CD14-positive monocyte (primary cell): ENCODE measurements at regions not wholly inside any gene's neighbourhood (a gene's known extent, or its start where the extent isn't known, plus 50 kb on each side); places are given as distances from the start of the nearest gene placed in this dataset.

Source experiments
- DNase-seq, 3 donors: peaks; one replicate each; pipeline ENCODE4 v3.0.0-alpha.2; 2011 to 2022
- H2AFZ ChIP-seq: 2 replicates; pipeline ENCODE4 v1.6.0; 2012; ENCODE audit warnings: mild to moderate bottlenecking, low read depth, low read length, inconsistent platforms; ENCODE audit not compliant: insufficient read depth, poor library complexity, severe bottlenecking
- H3K27ac ChIP-seq, 2 donors: 1 replicate in 1 of 2; 2 replicates in 1 of 2; pipeline ENCODE4 v1.5.1; 2012 to 2013; ENCODE audit warnings: low read length in 2 of 2, control low read depth in 1 of 2, inconsistent platforms in 1 of 2, low read depth in 1 of 2, mild to moderate bottlenecking in 1 of 2
- H3K27me3 ChIP-seq, 2 donors: one replicate each; pipeline versions ENCODE4 v1.6.0 to v1.6.1; 2011 to 2013; ENCODE audit warnings: low read length in 2 of 2; ENCODE audit not compliant: control insufficient read depth in 2 of 2, insufficient read depth in 2 of 2
- H3K36me3 ChIP-seq, 2 donors: replicated peaks in 1 of 2; 1 replicate in 1 of 2; 2 replicates in 1 of 2; pipeline versions ENCODE4 v1.5.1 to v1.6.1; 2012 to 2013; ENCODE audit warnings: low read length in 2 of 2, control low read depth in 1 of 2, inconsistent platforms in 1 of 2, mild to moderate bottlenecking in 1 of 2; ENCODE audit not compliant: insufficient read depth in 2 of 2, control insufficient read depth in 1 of 2
- H3K4me1 ChIP-seq, 2 donors: 1 replicate in 1 of 2; 2 replicates in 1 of 2; pipeline versions ENCODE4 v1.5.1 to v1.6.1; 2012 to 2013; ENCODE audit warnings: low read length in 2 of 2, control low read depth in 1 of 2, inconsistent platforms in 1 of 2, mild to moderate bottlenecking in 1 of 2, moderate library complexity in 1 of 2; ENCODE audit not compliant: insufficient read depth in 2 of 2, control insufficient read depth in 1 of 2
- H3K4me2 ChIP-seq: replicated peaks from 2 replicates; pipeline ENCODE3; 2012; ENCODE audit warnings: low read length, moderate library complexity, mild to moderate bottlenecking; ENCODE audit not compliant: poor library complexity, severe bottlenecking; ENCODE audit errors: extremely low read depth
- H3K4me3 ChIP-seq, 3 experiments: fragments of 200-600 bp in 1 of 3; sonication (generic) in 1 of 3; replicated peaks in 1 of 3; 1 replicate in 2 of 3; 2 replicates in 1 of 3; pipeline ENCODE4 v1.5.1; 2011 to 2013; ENCODE audit warnings: low read length in 3 of 3, mild to moderate bottlenecking in 3 of 3, control low read depth in 2 of 3, low read depth in 2 of 3, inconsistent platforms in 1 of 3, moderate library complexity in 1 of 3
- H3K79me2 ChIP-seq: 2 replicates; pipeline ENCODE4 v1.6.0; 2012; ENCODE audit warnings: mild to moderate bottlenecking, control low read depth, inconsistent platforms, low read length, moderate library complexity; ENCODE audit not compliant: insufficient read depth
- H3K9ac ChIP-seq: 2 replicates; pipeline ENCODE4 v1.6.0; 2017; ENCODE audit warnings: low read length, mild to moderate bottlenecking; ENCODE audit not compliant: insufficient read depth, poor library complexity, severe bottlenecking
- H3K9me3 ChIP-seq, 2 donors: replicated peaks in 1 of 2; 1 replicate in 1 of 2; 2 replicates in 1 of 2; pipeline versions ENCODE4 v1.5.1 to v1.6.1; 2012 to 2013; ENCODE audit warnings: low read length in 2 of 2, control low read depth in 1 of 2; ENCODE audit not compliant: control insufficient read depth in 1 of 2, insufficient read depth in 1 of 2
- H4K20me1 ChIP-seq: 2 replicates; pipeline ENCODE4 v1.6.0; 2012; ENCODE audit warnings: mild to moderate bottlenecking, low read length, control low read depth, moderate library complexity; ENCODE audit not compliant: insufficient read depth
- H3K27ac Mint-ChIP-seq, 7 donors: one replicate each; pipeline ENCODE4 v1.8.0; 2020; ENCODE audit warnings: mild to moderate bottlenecking in 7 of 7, mixed read lengths in 7 of 7, moderate library complexity in 6 of 7, inconsistent platforms in 2 of 7
- H3K27me3 Mint-ChIP-seq, 3 donors: one replicate each; pipeline ENCODE4 v1.8.0; 2021 to 2022; ENCODE audit warnings: low read depth in 3 of 3, mild to moderate bottlenecking in 3 of 3, mixed read lengths in 3 of 3, moderate library complexity in 3 of 3, inconsistent platforms in 1 of 3
- H3K36me3 Mint-ChIP-seq, 2 donors: one replicate each; pipeline ENCODE4 v1.8.0; 2020; ENCODE audit warnings: mixed read lengths in 2 of 2, inconsistent platforms in 1 of 2, mild to moderate bottlenecking in 1 of 2
- H3K4me1 Mint-ChIP-seq: one replicate; pipeline ENCODE4 v1.8.0; 2020; ENCODE audit warnings: mild to moderate bottlenecking, mixed read lengths
- H3K4me3 Mint-ChIP-seq, 2 donors: one replicate each; pipeline ENCODE4 v1.8.0; 2020; ENCODE audit warnings: mild to moderate bottlenecking in 2 of 2, mixed read lengths in 2 of 2, moderate library complexity in 1 of 2
- H3K9me3 Mint-ChIP-seq, 7 donors: one replicate each; pipeline ENCODE4 v1.8.0; 2020 to 2022; ENCODE audit warnings: mixed read lengths in 7 of 7, mild to moderate bottlenecking in 6 of 7, moderate library complexity in 6 of 7, inconsistent platforms in 2 of 7
- CTCF ChIP-seq: fragments of 200-600 bp; IDR thresholded peaks from one replicate; pipeline ENCODE4 v1.8.0; 2022; ENCODE audit warnings: antibody characterized with exemption, mild to moderate bottlenecking
- WGBS: methylation state at CpG from one replicate; pipeline ENCODE4 v1.1.5; 2013; ENCODE audit warnings: missing lambda C conversion rate; ENCODE audit not compliant: insufficient coverage; 5-methylcytosine and 5-hydroxymethylcytosine counted together
- intact Hi-C, 2 donors: fragments of 100-400 bp; cut with micrococcal nuclease; formaldehyde crosslinking; loops; one replicate each; pipeline versions ENCODE4 v1.15.0 to v1.15.1; 2023

- H3K9me3 ChIP-seq: peaks cover 0 to 11% of the 10 kb centered on the region in 2 donors
- intact Hi-C loops: no loop called here
- H3K4me1 Mint-ChIP-seq: no peaks in the 10 kb centered on the region
- no peak overlapping the region for H3K9ac ChIP-seq
- H3K36me3 Mint-ChIP-seq: no peaks in the 10 kb centered on the region
- H3K9me3 Mint-ChIP-seq: peaks cover 3 to 10% (median 7%) of the 10 kb centered on the region in 7 donors
- H3K36me3 ChIP-seq: no peaks in the 10 kb centered on the region
- H3K27me3 Mint-ChIP-seq: peaks cover 0 to 1% (median 0%) of the 10 kb centered on the region in 3 donors
- no peaks in the 10 kb centered on the region for H3K79me2 ChIP-seq
- no peaks in the 10 kb centered on the region for H3K4me1 ChIP-seq
- no peaks in the 10 kb centered on the region for H3K27me3 ChIP-seq
- no peak for DNase-seq
- TF ChIP-seq CTCF: no peak
- 92% methylated on average over 2 of the region's 9 CpGs for WGBS
- H3K4me2 ChIP-seq: no peak overlapping the region
- H3K27ac ChIP-seq: no peak overlapping the region
- H4K20me1 ChIP-seq: no peaks in the 10 kb centered on the region
- no peak overlapping the region for H3K4me3 Mint-ChIP-seq
- H2AFZ ChIP-seq: no peak overlapping the region
- no peak overlapping the region for H3K4me3 ChIP-seq
- no peak overlapping the region for H3K27ac Mint-ChIP-seq
These were observed 158.4 kb upstream of the ADARB2 start for GRCh38 chr10:1895691-1896090.

DNA sequence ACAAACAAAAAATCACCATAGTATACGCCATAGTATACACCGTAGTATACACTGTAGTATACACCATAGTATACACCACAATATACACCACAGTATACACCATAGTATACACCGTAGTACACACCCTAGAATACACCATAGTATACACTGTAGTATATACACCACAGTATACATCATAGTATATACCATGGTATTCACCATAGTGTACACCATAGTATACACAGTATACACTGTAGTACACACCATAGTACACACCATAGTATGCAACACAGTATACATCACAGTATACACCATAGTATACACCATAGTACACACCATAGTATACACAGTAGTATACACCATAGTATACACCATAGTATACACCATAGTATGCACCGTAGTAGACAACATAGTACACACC, 157.6 kb upstream of the ADARB2 start:
- peaks cover 5 to 12% (median 8%) of the 10 kb centered on the region in 7 donors for H3K9me3 Mint-ChIP-seq
- H3K27me3 ChIP-seq: no peaks in the 10 kb centered on the region
- no peaks in the 10 kb centered on the region for H3K36me3 ChIP-seq
- no peak overlapping the region for H3K4me3 ChIP-seq
- H3K4me1 ChIP-seq: no peaks in the 10 kb centered on the region
- H3K36me3 Mint-ChIP-seq: no peaks in the 10 kb centered on the region
- H3K27me3 Mint-ChIP-seq: peaks cover 0 to 1% (median 0%) of the 10 kb centered on the region in 3 donors
- peaks cover 0 to 14% of the 10 kb centered on the region in 2 donors for H3K9me3 ChIP-seq
- no peak overlapping the region for H3K27ac Mint-ChIP-seq
- 100% methylated on average over 2 of the region's 4 CpGs for WGBS
- no peak overlapping the region for H2AFZ ChIP-seq
- H3K79me2 ChIP-seq: no peaks in the 10 kb centered on the region
- H3K9ac ChIP-seq: no peak overlapping the region
- TF ChIP-seq CTCF: no peak
- no peaks in the 10 kb centered on the region for H3K4me1 Mint-ChIP-seq
- H4K20me1 ChIP-seq: no peaks in the 10 kb centered on the region
- no peak overlapping the region for H3K27ac ChIP-seq
- no peak overlapping the region for H3K4me2 ChIP-seq
- no peak overlapping the region for H3K4me3 Mint-ChIP-seq
- DNase-seq: no peak
- intact Hi-C loops: no loop called here
